ENCODE measurements at regions not wholly inside any gene's neighbourhood (a gene's known extent, or its start where the extent isn't known, plus 50 kb on each side); places are given as distances from the start of the nearest gene placed in this dataset.

DNA sequence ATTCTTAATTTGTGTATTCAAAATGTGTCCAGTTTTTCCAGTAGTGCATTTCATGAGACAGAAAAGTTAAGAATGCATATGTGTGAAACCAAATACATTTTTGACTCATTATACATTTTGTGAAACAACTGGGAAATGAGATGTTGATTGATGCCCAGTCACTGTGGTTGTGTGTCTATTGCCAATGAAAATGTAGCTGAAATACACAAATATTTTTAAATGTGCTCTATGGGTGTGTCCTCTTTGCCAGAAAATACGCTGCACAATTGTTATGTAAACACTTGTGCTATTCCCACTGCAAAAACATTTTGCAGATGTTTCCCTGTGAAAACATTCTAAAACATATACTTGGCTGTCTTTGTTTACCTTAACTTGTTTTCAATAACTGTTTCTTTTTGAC lies 395.2 kb downstream of the TFEC start:
- in situ Hi-C loops (cut with MboI): no loop called here
- no peak for FAIRE-seq
- no peak overlapping the region for H3K9ac ChIP-seq (ENCODE audit: insufficient read depth in 1 of 2, low read depth in 2 of 2, low read length in 2 of 2)

DNA sequence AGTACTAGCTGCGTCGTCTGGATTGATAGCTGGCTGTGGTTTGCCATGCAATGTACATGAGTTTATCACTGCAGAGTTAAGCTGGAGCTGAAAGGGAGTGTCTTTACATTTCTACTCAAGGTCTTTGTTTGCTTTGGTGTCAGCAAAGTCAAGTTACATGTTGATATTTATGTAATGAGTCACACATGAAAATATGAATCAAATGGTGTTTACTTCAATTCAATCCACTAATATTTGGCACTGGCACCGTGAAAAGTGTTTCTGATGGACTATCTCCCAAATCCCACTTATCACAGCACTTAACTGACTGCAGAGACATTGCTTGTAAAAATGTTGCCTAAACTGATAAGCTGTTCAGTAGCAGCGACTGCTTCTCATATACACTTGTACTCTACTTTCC lies 395.9 kb downstream of the TFEC start:
- WGBS (ENCODE audit: insufficient coverage, low coverage, missing lambda C conversion rate): under 1% methylated on average over 4 of the region's 4 CpGs
- H3K9me1 ChIP-seq (ENCODE audit: control insufficient read depth, insufficient read depth, low read length): no peaks in the 10 kb centered on the region
- in situ Hi-C loops (cut with MboI): no loop called here
- POLR2A ChIA-PET: no interaction called here
- H4K20me1 ChIP-seq (replicated peaks; ENCODE audit: control insufficient read depth, insufficient read depth, low read length): no peaks in the 10 kb centered on the region
- ATAC-seq: no peak
- BruUV-seq (replicated peaks): no TSS peak
- DNase-seq (ENCODE audit: extremely low read depth in 1 of 4, low spot score in 3 of 4): no peak
- H3K27me3 ChIP-seq (ENCODE audit: control insufficient read depth in 2 of 2, insufficient read depth in 2 of 2, low read length in 2 of 2): no peaks in the 10 kb centered on the region
- TF ChIP-seq FUS (optimal IDR thresholded peaks at IDR 0.05; ENCODE audit: low read depth, low read length): no peak
- no peak for TF ChIP-seq THRB (CRISPR knock-in tag; conservative IDR thresholded peaks at IDR 0.05)
- TF ChIP-seq, protein P1, sequence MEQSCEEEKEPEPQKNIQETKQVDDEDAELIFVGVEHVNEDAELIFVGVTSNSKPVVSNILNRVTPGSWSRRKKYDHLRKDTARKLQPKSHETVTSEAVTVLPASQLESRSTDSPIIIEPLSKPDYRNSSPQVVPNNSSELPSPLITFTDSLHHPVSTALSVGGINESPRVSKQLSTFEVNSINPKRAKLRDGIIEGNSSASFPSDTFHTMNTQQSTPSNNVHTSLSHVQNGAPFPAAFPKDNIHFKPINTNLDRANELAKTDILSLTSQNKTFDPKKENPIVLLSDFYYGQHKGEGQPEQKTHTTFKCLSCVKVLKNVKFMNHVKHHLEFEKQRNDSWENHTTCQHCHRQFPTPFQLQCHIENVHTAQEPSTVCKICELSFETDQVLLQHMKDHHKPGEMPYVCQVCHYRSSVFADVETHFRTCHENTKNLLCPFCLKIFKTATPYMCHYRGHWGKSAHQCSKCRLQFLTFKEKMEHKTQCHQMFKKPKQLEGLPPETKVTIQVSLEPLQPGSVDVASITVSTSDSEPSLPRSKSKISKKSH (CRISPR knock-in tag; IDR thresholded peaks at IDR 0.05): no peak
- TF ChIP-seq ZNF766 (CRISPR knock-in tag; conservative IDR thresholded peaks at IDR 0.05): no peak
- no peak for TF ChIP-seq ZNF830 (CRISPR knock-in tag; IDR thresholded peaks at IDR 0.05)
- TF ChIP-seq ZNF589 (CRISPR knock-in tag; IDR thresholded peaks at IDR 0.05; ENCODE audit: low read depth): no peak
- H3K27ac ChIP-seq (ENCODE audit: extremely low read depth, low read depth, low read length): no peak overlapping the region
- no peak overlapping the region for H3K4me3 ChIP-seq
- FAIRE-seq: peak; percentile 19
- H3K4me1 ChIP-seq (replicated peaks in 1 of 2; ENCODE audit: control insufficient read depth in 2 of 2, insufficient read depth in 2 of 2, low read length in 2 of 2): no peaks in the 10 kb centered on the region
- no peaks in the 10 kb centered on the region for H3K79me2 ChIP-seq (ENCODE audit: control insufficient read depth, insufficient read depth, low read length)
- intact Hi-C loops (cut with micrococcal nuclease): no loop called here
- H3K36me3 ChIP-seq (ENCODE audit: control insufficient read depth, insufficient read depth, low read length): no peaks in the 10 kb centered on the region
- no peaks in the 10 kb centered on the region for H3K9me3 ChIP-seq (replicated peaks; ENCODE audit: control insufficient read depth, insufficient read depth, low read depth, low read length)
- H3K9ac ChIP-seq (ENCODE audit: insufficient read depth in 1 of 2, low read depth in 2 of 2, low read length in 2 of 2): no peak overlapping the region
- no peak overlapping the region for H3K4me2 ChIP-seq (ENCODE audit: insufficient read depth, low read length)
- H2AFZ ChIP-seq (ENCODE audit: low read depth, low read length): no peak overlapping the region
- CTCF ChIA-PET (ENCODE audit: low intra/inter-chr PET ratio): no interaction called here

More for the DNA sequence above, 395.2 kb downstream of the TFEC start:
- no peaks in the 10 kb centered on the region for H3K27me3 ChIP-seq (ENCODE audit: control insufficient read depth in 2 of 2, insufficient read depth in 2 of 2, low read length in 2 of 2)
- H3K9me1 ChIP-seq (ENCODE audit: control insufficient read depth, insufficient read depth, low read length): no peaks in the 10 kb centered on the region
- H3K4me3 ChIP-seq: no peak overlapping the region
- 0% methylated on average over 1 of the region's 1 CpG for WGBS (ENCODE audit: insufficient coverage, low coverage, missing lambda C conversion rate)
- no peaks in the 10 kb centered on the region for H3K4me1 ChIP-seq (replicated peaks in 1 of 2; ENCODE audit: control insufficient read depth in 2 of 2, insufficient read depth in 2 of 2, low read length in 2 of 2)
- H3K27ac ChIP-seq (ENCODE audit: extremely low read depth, low read depth, low read length): no peak overlapping the region
- ATAC-seq (no peak), DNase-seq (ENCODE audit: extremely low read depth in 1 of 4, low spot score in 3 of 4) (no peak)
- H3K36me3 ChIP-seq (ENCODE audit: control insufficient read depth, insufficient read depth, low read length): no peaks in the 10 kb centered on the region
- intact Hi-C loops (cut with micrococcal nuclease): no loop called here
- CTCF ChIA-PET (ENCODE audit: low intra/inter-chr PET ratio): no interaction called here
- no peak overlapping the region for H3K4me2 ChIP-seq (ENCODE audit: insufficient read depth, low read length)
- H3K9me3 ChIP-seq (replicated peaks; ENCODE audit: control insufficient read depth, insufficient read depth, low read depth, low read length): no peaks in the 10 kb centered on the region
- no peaks in the 10 kb centered on the region for H3K79me2 ChIP-seq (ENCODE audit: control insufficient read depth, insufficient read depth, low read length)
- H2AFZ ChIP-seq (ENCODE audit: low read depth, low read length): no peak overlapping the region
- no TSS peak for BruUV-seq (replicated peaks)
- POLR2A ChIA-PET: no interaction called here
- TF ChIP-seq ZNF316 (IDR thresholded peaks at IDR 0.05): no peak
- no peak for TF ChIP-seq PRMT5 (CRISPR knock-in tag; IDR thresholded peaks at IDR 0.05)
- no peak for TF ChIP-seq PML (IDR thresholded peaks at IDR 0.05; ENCODE audit: low read length)
- H4K20me1 ChIP-seq (replicated peaks; ENCODE audit: control insufficient read depth, insufficient read depth, low read length): no peaks in the 10 kb centered on the region
